Endothelial cell of umbilical vein (primary cell): ENCODE measurements at regions not wholly inside any gene's neighbourhood (a gene's known extent, or its start where the extent isn't known, plus 50 kb on each side); places are given as distances from the start of the nearest gene placed in this dataset.

Source experiments
- BruUV-seq: library from RNA; stranded (reverse); fragments of 400-500 nt; replicated peaks from 2 replicates; lab custom pipeline; 2021; lab: Mats Ljungman, UMichigan
- CTCF ChIA-PET: fragments of 300-600, 350-600 bp; sonication (Branson Sonifier 250); formaldehyde crosslinking; loops from one replicate; lab custom pipeline; 2021; ENCODE audit warnings: antibody characterized with exemption, inconsistent platforms; lab: Charles Lee
- POLR2A ChIA-PET: fragments of 300-600, 350-600 bp; sonication (Branson Sonifier 250); formaldehyde crosslinking; loops from one replicate; lab custom pipeline; 2021; ENCODE audit warnings: antibody characterized with exemption, inconsistent platforms; lab: Charles Lee
- DNase-seq: peaks from one replicate; pipeline ENCODE4 v3.0.0-alpha.2; 2011; ENCODE audit warnings: low read depth, low spot score
- FAIRE-seq: peaks from 2 replicates; lab custom pipeline; 2011; peaks lifted over from hg19 to GRCh38; lab: Jason Lieb, UNC
- H2AFZ ChIP-seq: 2 replicates; pipeline ENCODE4 v1.6.0; 2012; ENCODE audit warnings: low read depth, low read length, control low read depth, inconsistent platforms
- H3K27ac ChIP-seq: 2 replicates; pipeline ENCODE4 v1.5.1; 2011; ENCODE audit warnings: low read depth, mild to moderate bottlenecking, control low read depth, low read length, moderate library complexity; ENCODE audit not compliant: insufficient read depth
- H3K27me3 ChIP-seq, 2 experiments: 2 replicates each; pipeline versions ENCODE4 v1.6.0 to v1.6.1; 2011; ENCODE audit warnings: low read length in 2 of 2, mixed read lengths in 1 of 2; ENCODE audit not compliant: control insufficient read depth in 2 of 2, insufficient read depth in 2 of 2
- H3K36me3 ChIP-seq, 2 experiments: 2 replicates in 1 of 2; 3 replicates in 1 of 2; pipeline ENCODE4 v1.5.1; 2011; ENCODE audit warnings: low read length in 2 of 2, mild to moderate bottlenecking in 1 of 2, moderate library complexity in 1 of 2; ENCODE audit not compliant: control insufficient read depth in 2 of 2, insufficient read depth in 2 of 2; ENCODE audit errors: extremely low read depth in 1 of 2
- H3K4me1 ChIP-seq: 3 replicates; pipeline ENCODE4 v1.5.1; 2011; ENCODE audit warnings: mild to moderate bottlenecking, low read length; ENCODE audit not compliant: control insufficient read depth, insufficient read depth; ENCODE audit errors: extremely low read depth
- H3K4me2 ChIP-seq: 2 replicates; pipeline ENCODE4 v1.6.1; 2011; ENCODE audit warnings: low read length, control low read depth, mixed read lengths; ENCODE audit not compliant: insufficient read depth
- H3K4me3 ChIP-seq, 3 experiments: fragments of 200-600 bp in 1 of 3; sonication (generic), shearing (Covaris generic) in 1 of 3; replicated peaks in 1 of 3; 2 replicates each; pipeline ENCODE4 v1.5.1; 2011 to 2016; ENCODE audit warnings: control low read depth in 3 of 3, low read length in 3 of 3, mild to moderate bottlenecking in 2 of 3, inconsistent platforms in 1 of 3, low read depth in 1 of 3, moderate library complexity in 1 of 3; ENCODE audit not compliant: insufficient read depth in 1 of 3
- H3K79me2 ChIP-seq: 2 replicates; pipeline ENCODE4 v1.6.0; 2012; ENCODE audit warnings: low read length, inconsistent platforms; ENCODE audit not compliant: control insufficient read depth, insufficient read depth
- H3K9ac ChIP-seq: replicated peaks from 2 replicates; pipeline ENCODE3; 2011; ENCODE audit warnings: low read length, control low read depth; ENCODE audit not compliant: insufficient read depth; ENCODE audit errors: extremely low read depth
- H3K9me1 ChIP-seq: replicated peaks from 3 replicates; pipeline ENCODE4 v1.6.0; 2011; ENCODE audit warnings: mild to moderate bottlenecking, low read length; ENCODE audit not compliant: control insufficient read depth, insufficient read depth; ENCODE audit errors: extremely low read depth
- H3K9me3 ChIP-seq: replicated peaks from 2 replicates; pipeline ENCODE4 v1.5.1; 2012; ENCODE audit warnings: low read length, inconsistent platforms; ENCODE audit not compliant: control insufficient read depth, insufficient read depth
- H4K20me1 ChIP-seq: replicated peaks from 2 replicates; pipeline ENCODE3; 2011; ENCODE audit warnings: mild to moderate bottlenecking, low read length; ENCODE audit not compliant: control insufficient read depth, insufficient read depth; ENCODE audit errors: extremely low read depth
- EZH2 ChIP-seq: IDR thresholded peaks from 2 replicates; pipeline ENCODE4 v1.6.1; 2012; ENCODE audit warnings: borderline replicate concordance, low read depth, mild to moderate bottlenecking, moderate library complexity, low read length, inconsistent platforms; ENCODE audit not compliant: severe bottlenecking
- FOS ChIP-seq: IDR thresholded peaks from 2 replicates; pipeline ENCODE4 v1.6.1; 2011; ENCODE audit warnings: mild to moderate bottlenecking, low read length, moderate library complexity, borderline replicate concordance; ENCODE audit not compliant: insufficient read depth
- GATA2 ChIP-seq: IDR thresholded peaks from 2 replicates; pipeline ENCODE4 v1.7.0; 2011; ENCODE audit warnings: low read depth, mild to moderate bottlenecking, moderate library complexity, mixed read lengths, low read length; ENCODE audit not compliant: insufficient read length, insufficient read depth
- JUN ChIP-seq: IDR thresholded peaks from 2 replicates; pipeline ENCODE4 v1.6.1; 2011; ENCODE audit warnings: borderline replicate concordance, low read depth; ENCODE audit not compliant: insufficient read length, insufficient read depth
- MYC ChIP-seq: IDR thresholded peaks from one replicate; pipeline ENCODE4 v1.6.1; 2011; ENCODE audit warnings: mild to moderate bottlenecking, low read depth, low read length
- POLR2A ChIP-seq: IDR thresholded peaks from 2 replicates; pipeline ENCODE4 v1.6.1; 2012; ENCODE audit warnings: low read depth, mild to moderate bottlenecking, control low read depth, low read length
- POLR2AphosphoS5 ChIP-seq: IDR thresholded peaks from 2 replicates; pipeline ENCODE4 v1.6.1; 2012; ENCODE audit warnings: low read depth, mild to moderate bottlenecking, control low read depth, low read length, moderate library complexity; ENCODE audit not compliant: insufficient read depth
- dilution Hi-C: fragments of 300-500 bp; cut with MboI; formaldehyde crosslinking; loops from one replicate; pipeline ENCODE4 v1.15.0; 2019; ENCODE audit warnings: low sequenced_read_pairs; ENCODE audit not compliant: extremely low pct_ligation_motif_present
- intact Hi-C: fragments of 100-400 bp; cut with micrococcal nuclease; formaldehyde crosslinking; loops from one replicate; pipeline ENCODE4 v1.10.0; 2022
- TF ChIP-seq, protein P1 (sequence below): IDR thresholded peaks from 2 replicates; pipeline ENCODE4 v1.6.1; 2011; ENCODE audit not compliant: insufficient read depth, insufficient read length
- TF ChIP-seq, protein P2 (sequence below), 2 donors: IDR thresholded peaks; 1 replicate in 1 of 2; 2 replicates in 1 of 2; pipeline ENCODE4 v1.5.1; 2011; ENCODE audit warnings: low read length in 2 of 2, mild to moderate bottlenecking in 2 of 2, moderate library complexity in 2 of 2, control low read depth in 1 of 2, inconsistent platforms in 1 of 2, low read depth in 1 of 2; ENCODE audit not compliant: insufficient read depth in 1 of 2; ENCODE audit errors: extremely low read depth in 1 of 2

DNA sequence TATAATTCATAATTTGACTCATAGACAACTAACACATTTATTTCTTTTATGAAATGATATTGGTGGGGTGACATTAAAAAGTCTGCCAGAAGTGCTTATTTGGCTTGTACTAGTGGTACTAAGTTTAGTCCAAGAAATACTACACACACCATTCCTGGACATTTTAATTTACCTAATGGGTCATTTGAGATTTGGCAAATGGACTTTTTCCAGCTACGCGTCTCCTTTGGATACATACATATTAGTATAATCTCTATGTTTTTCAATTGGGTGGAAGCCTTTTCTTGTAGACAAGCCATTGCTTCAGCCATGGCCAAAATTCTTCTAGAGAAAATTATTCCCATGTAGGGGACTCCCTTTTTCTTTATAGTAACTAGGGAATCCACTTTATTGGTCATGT lies 968.5 kb downstream of the C4orf33 start:
- TF ChIP-seq POLR2A (no peak), FOS (no peak), MYC (no peak), EZH2 (no peak), POLR2AphosphoS5 (no peak), GATA2 (no peak)
- TF ChIP-seq, protein P1, sequence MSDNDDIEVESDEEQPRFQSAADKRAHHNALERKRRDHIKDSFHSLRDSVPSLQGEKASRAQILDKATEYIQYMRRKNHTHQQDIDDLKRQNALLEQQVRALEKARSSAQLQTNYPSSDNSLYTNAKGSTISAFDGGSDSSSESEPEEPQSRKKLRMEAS, result no peak
- no peak for FAIRE-seq

GRCh38 chr4:130067419-130067818 lies 971.5 kb downstream of the C4orf33 start:
- Histone ChIP-seq H4K20me1 (no peaks in the 10 kb centered on the region), H3K36me3 (no peaks in the 10 kb centered on the region), H3K4me3 (no peak overlapping the region), H3K4me2 (no peak overlapping the region), H3K9ac (no peak overlapping the region), H3K9me3 (no peaks in the 10 kb centered on the region), H3K27ac (no peak overlapping the region), H3K4me1 (no peaks in the 10 kb centered on the region), H3K27me3 (no peaks in the 10 kb centered on the region), H2AFZ (no peak overlapping the region), H3K9me1 (no peaks in the 10 kb centered on the region), H3K79me2 (no peaks in the 10 kb centered on the region)
- no TSS peak for BruUV-seq
- intact Hi-C loops (no loop called here), dilution Hi-C loops (no loop called here)
- ChIA-PET CTCF (no interaction called here), POLR2A (no interaction called here)
- DNase-seq (no peak), FAIRE-seq (no peak)
- TF ChIP-seq, protein P2, sequence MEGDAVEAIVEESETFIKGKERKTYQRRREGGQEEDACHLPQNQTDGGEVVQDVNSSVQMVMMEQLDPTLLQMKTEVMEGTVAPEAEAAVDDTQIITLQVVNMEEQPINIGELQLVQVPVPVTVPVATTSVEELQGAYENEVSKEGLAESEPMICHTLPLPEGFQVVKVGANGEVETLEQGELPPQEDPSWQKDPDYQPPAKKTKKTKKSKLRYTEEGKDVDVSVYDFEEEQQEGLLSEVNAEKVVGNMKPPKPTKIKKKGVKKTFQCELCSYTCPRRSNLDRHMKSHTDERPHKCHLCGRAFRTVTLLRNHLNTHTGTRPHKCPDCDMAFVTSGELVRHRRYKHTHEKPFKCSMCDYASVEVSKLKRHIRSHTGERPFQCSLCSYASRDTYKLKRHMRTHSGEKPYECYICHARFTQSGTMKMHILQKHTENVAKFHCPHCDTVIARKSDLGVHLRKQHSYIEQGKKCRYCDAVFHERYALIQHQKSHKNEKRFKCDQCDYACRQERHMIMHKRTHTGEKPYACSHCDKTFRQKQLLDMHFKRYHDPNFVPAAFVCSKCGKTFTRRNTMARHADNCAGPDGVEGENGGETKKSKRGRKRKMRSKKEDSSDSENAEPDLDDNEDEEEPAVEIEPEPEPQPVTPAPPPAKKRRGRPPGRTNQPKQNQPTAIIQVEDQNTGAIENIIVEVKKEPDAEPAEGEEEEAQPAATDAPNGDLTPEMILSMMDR (IDR thresholded peaks at IDR 0.05; ENCODE audit: extremely low read depth in 1 of 2, insufficient read depth in 1 of 2, low read depth in 1 of 2, low read length in 2 of 2), result no peak
- TF ChIP-seq MYC (no peak), JUN (no peak), EZH2 (no peak), FOS (no peak), POLR2A (no peak), POLR2AphosphoS5 (no peak), GATA2 (no peak)
- TF ChIP-seq, protein P1, result no peak

More for the DNA sequence above, 968.5 kb downstream of the C4orf33 start:
- Histone ChIP-seq H3K4me1 (no peaks in the 10 kb centered on the region), H3K4me3 (no peak overlapping the region), H3K27ac (no peak overlapping the region), H3K27me3 (no peaks in the 10 kb centered on the region), H3K4me2 (no peak overlapping the region), H3K79me2 (no peaks in the 10 kb centered on the region), H3K9me3 (no peaks in the 10 kb centered on the region), H3K36me3 (no peaks in the 10 kb centered on the region), H3K9ac (no peak overlapping the region), H3K9me1 (no peaks in the 10 kb centered on the region), H2AFZ (no peak overlapping the region), H4K20me1 (no peaks in the 10 kb centered on the region)
- no peak for DNase-seq
- dilution Hi-C loops (no loop called here), intact Hi-C loops (no loop called here)
- CTCF ChIA-PET, result interaction anchor here (1.1 kb wide), 1 partner anchor 29 kb away, joined by 3 read pairs; no protein-coding TSS in a partner anchor
- POLR2A ChIA-PET, result no interaction called here
- no TSS peak for BruUV-seq
